ENCODE measurements at regions not wholly inside any gene's neighbourhood (a gene's known extent, or its start where the extent isn't known, plus 50 kb on each side); places are given as distances from the start of the nearest gene placed in this dataset.

DNA sequence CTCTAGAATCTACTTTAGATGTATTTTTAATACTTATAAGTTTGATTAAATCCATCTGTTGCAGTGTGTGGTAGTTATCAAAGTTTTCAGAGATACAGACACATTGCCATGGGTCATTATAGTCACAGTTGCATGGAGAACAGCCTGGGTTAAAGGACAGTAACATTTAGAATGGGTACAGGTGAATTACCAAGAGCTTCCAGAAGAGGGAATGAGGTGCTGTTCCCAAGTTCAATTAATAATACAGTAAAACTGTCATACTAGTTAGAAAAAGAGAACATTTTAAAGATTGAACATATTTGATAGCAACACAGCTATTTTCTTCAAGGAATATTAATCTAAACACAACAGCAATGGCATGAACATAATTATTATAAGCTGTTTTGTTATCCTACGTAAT, 322.6 kb upstream of the SLC10A2 start:
- no peaks in the 10 kb centered on the region for H3K27me3 ChIP-seq (ENCODE audit: low read depth, low read length)
- H3K27ac ChIP-seq (ENCODE audit: low read length), result no peak overlapping the region
- H3K79me2 ChIP-seq (ENCODE audit: low read length), result no peaks in the 10 kb centered on the region
- H4K20me1 ChIP-seq (ENCODE audit: insufficient read depth, low read length), result no peaks in the 10 kb centered on the region
- no peaks in the 10 kb centered on the region for H3K9me3 ChIP-seq (ENCODE audit: insufficient read depth, low read length)
- H3K4me2 ChIP-seq (ENCODE audit: low read length), result no peak overlapping the region
- no peaks in the 10 kb centered on the region for H3K36me3 ChIP-seq (replicated peaks; ENCODE audit: low read depth, low read length)
- H2AFZ ChIP-seq (ENCODE audit: low read depth, low read length), result no peak overlapping the region
- no peak overlapping the region for H3K4me3 ChIP-seq (ENCODE audit: low read length)
- H3K4me1 ChIP-seq (ENCODE audit: low read length), result no peaks in the 10 kb centered on the region
- no peak for TF ChIP-seq EZH2phosphoT487 (IDR thresholded peaks at IDR 0.05; ENCODE audit: low read depth)
- TF ChIP-seq, protein P1, sequence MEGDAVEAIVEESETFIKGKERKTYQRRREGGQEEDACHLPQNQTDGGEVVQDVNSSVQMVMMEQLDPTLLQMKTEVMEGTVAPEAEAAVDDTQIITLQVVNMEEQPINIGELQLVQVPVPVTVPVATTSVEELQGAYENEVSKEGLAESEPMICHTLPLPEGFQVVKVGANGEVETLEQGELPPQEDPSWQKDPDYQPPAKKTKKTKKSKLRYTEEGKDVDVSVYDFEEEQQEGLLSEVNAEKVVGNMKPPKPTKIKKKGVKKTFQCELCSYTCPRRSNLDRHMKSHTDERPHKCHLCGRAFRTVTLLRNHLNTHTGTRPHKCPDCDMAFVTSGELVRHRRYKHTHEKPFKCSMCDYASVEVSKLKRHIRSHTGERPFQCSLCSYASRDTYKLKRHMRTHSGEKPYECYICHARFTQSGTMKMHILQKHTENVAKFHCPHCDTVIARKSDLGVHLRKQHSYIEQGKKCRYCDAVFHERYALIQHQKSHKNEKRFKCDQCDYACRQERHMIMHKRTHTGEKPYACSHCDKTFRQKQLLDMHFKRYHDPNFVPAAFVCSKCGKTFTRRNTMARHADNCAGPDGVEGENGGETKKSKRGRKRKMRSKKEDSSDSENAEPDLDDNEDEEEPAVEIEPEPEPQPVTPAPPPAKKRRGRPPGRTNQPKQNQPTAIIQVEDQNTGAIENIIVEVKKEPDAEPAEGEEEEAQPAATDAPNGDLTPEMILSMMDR (IDR thresholded peaks at IDR 0.05; ENCODE audit: low read depth, low read length), result no peak
- H3K9ac ChIP-seq (ENCODE audit: low read length), result no peak overlapping the region

DNA sequence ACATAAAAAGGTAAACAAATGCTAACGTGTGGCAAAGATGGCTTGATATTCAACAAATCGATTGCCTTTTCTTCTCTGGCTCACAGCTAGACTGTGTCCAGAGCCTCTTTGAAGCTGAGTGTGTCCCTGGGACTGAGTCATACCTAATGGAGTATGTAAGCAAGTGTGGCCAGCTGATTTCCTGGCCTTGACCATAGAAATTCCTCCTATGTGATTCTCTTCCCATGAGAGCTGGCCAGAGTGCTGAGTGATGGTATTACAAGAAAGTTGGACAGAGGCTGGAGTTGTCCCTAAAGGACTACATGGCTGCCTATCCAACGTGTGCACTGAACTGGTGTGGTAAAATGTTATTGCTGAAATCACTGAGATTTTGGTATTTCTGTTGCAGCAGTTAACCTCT, 320.1 kb upstream of the SLC10A2 start:
- TF ChIP-seq, protein P1 (IDR thresholded peaks at IDR 0.05; ENCODE audit: low read depth, low read length), result no peak
- no peak for TF ChIP-seq EZH2phosphoT487 (IDR thresholded peaks at IDR 0.05; ENCODE audit: low read depth)
- H3K4me3 ChIP-seq (ENCODE audit: low read length), result no peak overlapping the region
- H3K9ac ChIP-seq (ENCODE audit: low read length), result no peak overlapping the region
- no peaks in the 10 kb centered on the region for H3K9me3 ChIP-seq (ENCODE audit: insufficient read depth, low read length)
- H3K36me3 ChIP-seq (replicated peaks; ENCODE audit: low read depth, low read length), result no peaks in the 10 kb centered on the region
- no peaks in the 10 kb centered on the region for H3K4me1 ChIP-seq (ENCODE audit: low read length)
- H3K27me3 ChIP-seq (ENCODE audit: low read depth, low read length), result no peaks in the 10 kb centered on the region
- H3K79me2 ChIP-seq (ENCODE audit: low read length), result no peaks in the 10 kb centered on the region
- no peak overlapping the region for H3K27ac ChIP-seq (ENCODE audit: low read length)
- no peak overlapping the region for H2AFZ ChIP-seq (ENCODE audit: low read depth, low read length)
- H3K4me2 ChIP-seq (ENCODE audit: low read length), result no peak overlapping the region
- H4K20me1 ChIP-seq (ENCODE audit: insufficient read depth, low read length), result no peaks in the 10 kb centered on the region

DNA sequence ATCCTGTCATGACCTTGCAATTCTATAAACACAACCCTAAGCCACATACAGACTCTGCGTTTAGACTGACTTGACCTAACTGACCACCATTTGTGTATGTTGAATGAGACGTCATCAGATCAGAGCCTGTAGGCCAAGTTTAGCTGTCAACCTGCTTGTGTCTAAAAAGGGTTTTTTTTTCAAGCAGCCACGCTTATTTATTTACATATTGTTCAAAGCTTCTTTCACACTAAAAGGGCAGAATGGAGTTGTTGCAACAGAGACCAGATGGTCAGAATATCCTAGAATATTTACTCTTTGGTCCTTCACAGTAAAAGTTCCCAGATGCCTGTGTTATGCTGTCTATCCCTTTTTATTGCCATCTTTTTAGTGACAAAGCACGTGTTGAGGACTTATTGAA, 307.7 kb upstream of the SLC10A2 start:
- Histone ChIP-seq H3K9ac (ENCODE audit: low read length) (no peak overlapping the region), H3K9me3 (ENCODE audit: insufficient read depth, low read length) (no peaks in the 10 kb centered on the region; the same call in 1 of the 2 replicates), H3K27ac (ENCODE audit: low read length) (no peak overlapping the region), H3K79me2 (ENCODE audit: low read length) (no peaks in the 10 kb centered on the region), H3K4me1 (ENCODE audit: low read length) (no peaks in the 10 kb centered on the region), H3K36me3 (replicated peaks; ENCODE audit: low read depth, low read length) (no peaks in the 10 kb centered on the region), H2AFZ (ENCODE audit: low read depth, low read length) (no peak overlapping the region), H3K4me3 (ENCODE audit: low read length) (no peak overlapping the region), H3K27me3 (ENCODE audit: low read depth, low read length) (no peaks in the 10 kb centered on the region), H3K4me2 (ENCODE audit: low read length) (no peak overlapping the region), H4K20me1 (ENCODE audit: insufficient read depth, low read length) (no peaks in the 10 kb centered on the region)
- no peak for TF ChIP-seq EZH2phosphoT487 (IDR thresholded peaks at IDR 0.05; ENCODE audit: low read depth)
- TF ChIP-seq, protein P1 (IDR thresholded peaks at IDR 0.05; ENCODE audit: low read depth, low read length), result no peak

DNA sequence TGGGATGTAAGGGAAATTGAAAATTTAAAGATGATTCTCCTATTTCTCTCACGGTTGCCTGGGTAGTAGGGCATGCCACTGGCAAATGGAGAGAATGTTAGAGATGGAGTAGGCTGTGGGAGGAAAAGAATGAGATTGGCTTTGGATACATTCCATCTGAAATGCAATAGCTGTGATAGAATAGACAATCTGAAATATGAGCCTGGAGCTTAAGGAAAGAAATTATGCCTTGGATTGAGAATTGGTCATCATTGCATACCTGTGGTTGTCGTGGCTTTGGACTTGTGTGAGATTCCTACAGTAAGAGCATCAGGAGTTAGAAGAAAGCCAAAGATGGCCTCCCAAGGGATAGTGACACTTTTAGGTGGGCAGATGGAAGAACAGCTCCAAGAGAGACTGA, 305.1 kb upstream of the SLC10A2 start:
- Histone ChIP-seq H3K27ac (ENCODE audit: low read length) (no peak overlapping the region), H3K9ac (ENCODE audit: low read length) (no peak overlapping the region), H3K36me3 (replicated peaks; ENCODE audit: low read depth, low read length) (no peaks in the 10 kb centered on the region), H3K4me1 (ENCODE audit: low read length) (no peaks in the 10 kb centered on the region), H3K27me3 (ENCODE audit: low read depth, low read length) (no peaks in the 10 kb centered on the region), H3K79me2 (ENCODE audit: low read length) (no peaks in the 10 kb centered on the region), H3K4me3 (ENCODE audit: low read length) (no peak overlapping the region), H4K20me1 (ENCODE audit: insufficient read depth, low read length) (no peaks in the 10 kb centered on the region), H3K9me3 (ENCODE audit: insufficient read depth, low read length) (no peaks in the 10 kb centered on the region; the same call in 1 of the 2 replicates), H2AFZ (ENCODE audit: low read depth, low read length) (no peak overlapping the region), H3K4me2 (ENCODE audit: low read length) (no peak overlapping the region)
- no peak for TF ChIP-seq EZH2phosphoT487 (IDR thresholded peaks at IDR 0.05; ENCODE audit: low read depth)
- TF ChIP-seq, protein P1 (IDR thresholded peaks at IDR 0.05; ENCODE audit: low read depth, low read length), result no peak

Data from OCI-LY3 (cell line).